ENCODE measurements at regions not wholly inside any gene's neighbourhood (a gene's known extent, or its start where the extent isn't known, plus 50 kb on each side); places are given as distances from the start of the nearest gene placed in this dataset.

- no peak for TF ChIP-seq CTCF (IDR thresholded peaks at IDR 0.05)
- TF ChIP-seq PBX3 (IDR thresholded peaks at IDR 0.05) = peak; percentile 94
- TF ChIP-seq FOXJ3 (CRISPR knock-in tag; IDR thresholded peaks at IDR 0.05) = no peak
- peak; percentile 86; the same call in 1 of the 2 replicates for TF ChIP-seq RXRA (IDR thresholded peaks at IDR 0.05; ENCODE audit: borderline replicate concordance, low read depth)
- no peak for TF ChIP-seq USF2 (IDR thresholded peaks at IDR 0.05; ENCODE audit: borderline replicate concordance, low read depth, low read length)
- no peak for TF ChIP-seq MXI1 (IDR thresholded peaks at IDR 0.05; ENCODE audit: low read depth, low read length)
- TF ChIP-seq EP300 (IDR thresholded peaks at IDR 0.05; ENCODE audit: borderline replicate concordance in 1 of 2, low read depth in 1 of 2, low read length in 1 of 2) = peak in 1 of 2 experiments; percentile 98; a peak in 2 of 4 replicates
- peak; percentile 73; the same call in 1 of the 2 replicates for TF ChIP-seq ZBTB33 (IDR thresholded peaks at IDR 0.05; ENCODE audit: borderline replicate concordance, low read depth)
- TF ChIP-seq TAF1 (IDR thresholded peaks at IDR 0.05; ENCODE audit: borderline replicate concordance, low read depth, low read length) = no peak
These were observed 54.9 kb upstream of the MAP2 start (continued) for GRCh38 chr2:209368914-209369313.

GRCh38 chr2:209369656-209370055, 54.2 kb upstream of the MAP2 start:
- no peak overlapping the region for H3K4me2 ChIP-seq
- peak overlapping the region; percentile 57; the same call in 1 of the 2 replicates for H2AFZ ChIP-seq (ENCODE audit: low read depth)
- H3K9me3 ChIP-seq = no peaks in the 10 kb centered on the region
- H3K9me2 ChIP-seq = no peaks in the 10 kb centered on the region
- H3K36me3 ChIP-seq (replicated peaks in 1 of 2; ENCODE audit: control insufficient read depth in 1 of 2, insufficient read depth in 2 of 2, low read length in 1 of 2) = no peaks in the 10 kb centered on the region
- peaks cover 28% of the 10 kb centered on the region for H3F3A ChIP-seq (replicated peaks; ENCODE audit: insufficient read depth)
- H3K4me1 ChIP-seq (ENCODE audit: control insufficient read depth in 1 of 2, insufficient read depth in 2 of 2, low read depth in 1 of 2, low read length in 1 of 2) = peaks cover 2 to 17% of the 10 kb centered on the region in 2 experiments; a peak in 3 of 4 replicates
- POLR2A ChIA-PET = no interaction called here
- TF ChIP-seq RAD21 (IDR thresholded peaks at IDR 0.05; ENCODE audit: low read length) (no peak), PBX3 (IDR thresholded peaks at IDR 0.05) (peak; percentile 54; the same call in 1 of the 2 replicates), TCF12 (IDR thresholded peaks at IDR 0.05) (no peak), SIN3A (IDR thresholded peaks at IDR 0.05; ENCODE audit: borderline replicate concordance, low read depth, low read length) (no peak), TAF1 (IDR thresholded peaks at IDR 0.05; ENCODE audit: borderline replicate concordance, low read depth, low read length) (no peak), JUND (IDR thresholded peaks at IDR 0.05) (no peak), POLR2AphosphoS5 (IDR thresholded peaks at IDR 0.05; ENCODE audit: low read depth, low read length) (no peak)
- H3K27me3 ChIP-seq (ENCODE audit: insufficient read depth) = no peaks in the 10 kb centered on the region
- no peaks in the 10 kb centered on the region for H4K20me1 ChIP-seq (ENCODE audit: insufficient read depth)
- no peaks in the 10 kb centered on the region for H3K79me2 ChIP-seq (ENCODE audit: insufficient read depth)
- H3K27ac ChIP-seq (ENCODE audit: low read depth in 2 of 2, low read length in 1 of 2) = peak overlapping the region in 1 of 2 experiments; percentile 89; a peak in 3 of 4 replicates
- H3K4me3 ChIP-seq (ENCODE audit: low read depth in 2 of 2, low read length in 1 of 2) = no peak overlapping the region
- no peak for DNase-seq
- H3K9ac ChIP-seq = peak overlapping the region; percentile 20; the same call in 1 of the 2 replicates
- CTCF ChIA-PET = interaction anchor here (1.1 to 2.1 kb wide), 2 partner anchors 10 to 35 kb away, joined by 4 to 7 read pairs; no protein-coding TSS in a partner anchor

All from SK-N-SH (cell line).